Kidney tubule cell (primary cell): ENCODE measurements at regions not wholly inside any gene's neighbourhood (a gene's known extent, or its start where the extent isn't known, plus 50 kb on each side); places are given as distances from the start of the nearest gene placed in this dataset.
"Not testable (repeated sequence)": the region's sequence is repeated elsewhere in the genome, so short reads cannot be mapped to it uniquely, and the experiment has no call there.

ENCODE experiments used
- DNase-seq: peaks from one replicate; pipeline ENCODE4 v3.0.0-alpha.2; 2018; ENCODE audit warnings: low spot score

DNA sequence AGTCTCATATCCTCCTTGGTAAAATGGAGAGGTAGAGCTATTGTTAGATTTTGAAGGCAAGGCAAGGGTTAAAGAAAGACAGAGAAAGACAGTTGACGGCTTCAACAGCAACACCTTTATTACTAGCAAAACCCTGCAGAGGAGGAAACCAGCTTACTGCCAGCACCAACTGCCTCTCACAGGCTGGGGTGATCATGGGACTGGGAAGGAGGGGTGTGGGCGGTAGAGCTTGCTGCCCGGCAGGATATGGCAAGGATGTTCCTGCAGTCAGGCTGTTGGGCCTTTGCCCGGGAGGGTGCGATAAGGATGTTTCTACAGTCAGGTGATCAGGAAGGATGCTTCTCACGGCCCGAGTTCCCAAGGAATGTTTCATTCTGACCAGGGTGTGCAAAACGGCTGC, 310.0 kb downstream of the FOXD4L4 start:
- DNase-seq, result not testable (repeated sequence)

- DNase-seq, result not testable (repeated sequence)
These were observed 312.8 kb downstream of the FOXD4L4 start for GRCh38 chr9:66049721-66050120.

DNA sequence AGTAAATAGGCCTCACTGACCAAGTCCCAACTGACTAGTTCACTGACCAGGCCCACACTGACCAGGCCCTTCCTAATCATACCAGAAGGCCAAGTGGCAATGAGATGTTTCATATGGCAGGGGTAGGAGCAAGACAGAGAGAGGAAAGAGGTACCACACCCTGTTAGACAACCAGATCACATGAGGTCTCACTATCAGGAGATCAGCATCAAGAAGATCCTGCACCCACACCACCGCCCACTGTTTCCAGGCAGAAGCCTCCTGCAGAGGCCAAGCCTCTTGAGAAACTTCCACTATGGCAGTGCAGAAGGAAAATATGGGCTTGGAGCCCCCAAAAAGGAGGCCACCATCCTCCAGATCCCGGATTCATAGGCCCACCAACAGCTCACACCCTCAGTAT, 317.8 kb downstream of the FOXD4L4 start:
- DNase-seq, result not testable (repeated sequence)

GRCh38 chr9:66060681-66061080, 323.7 kb downstream of the FOXD4L4 start:
- not testable (repeated sequence) for DNase-seq

- not testable (repeated sequence) for DNase-seq
These were observed 326.9 kb downstream of the FOXD4L4 start for GRCh38 chr9:66063822-66064221.

DNA sequence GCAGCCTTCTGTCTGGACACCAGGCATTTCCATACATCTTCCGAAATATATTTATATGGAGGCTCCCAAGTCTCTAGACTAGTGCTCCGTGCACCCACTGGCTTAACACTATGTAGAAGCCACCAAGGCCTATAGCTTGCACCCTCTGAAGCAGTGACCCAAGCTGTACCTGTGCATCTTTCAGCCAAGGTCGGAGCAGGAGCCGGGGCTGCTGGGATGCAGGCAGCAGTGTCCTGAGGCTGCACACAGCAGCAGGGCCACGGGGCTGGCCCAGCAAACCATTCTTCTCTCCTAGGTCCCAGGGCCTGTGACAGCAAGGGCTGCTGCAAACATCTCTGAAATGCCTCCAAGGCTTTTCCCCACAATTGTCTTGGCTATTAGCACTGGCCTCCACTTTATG, 328.8 kb downstream of the FOXD4L4 start:
- not testable (repeated sequence) for DNase-seq

GRCh38 chr9:66067231-66067630, 330.3 kb downstream of the FOXD4L4 start:
- peak; percentile 0 for DNase-seq

DNA sequence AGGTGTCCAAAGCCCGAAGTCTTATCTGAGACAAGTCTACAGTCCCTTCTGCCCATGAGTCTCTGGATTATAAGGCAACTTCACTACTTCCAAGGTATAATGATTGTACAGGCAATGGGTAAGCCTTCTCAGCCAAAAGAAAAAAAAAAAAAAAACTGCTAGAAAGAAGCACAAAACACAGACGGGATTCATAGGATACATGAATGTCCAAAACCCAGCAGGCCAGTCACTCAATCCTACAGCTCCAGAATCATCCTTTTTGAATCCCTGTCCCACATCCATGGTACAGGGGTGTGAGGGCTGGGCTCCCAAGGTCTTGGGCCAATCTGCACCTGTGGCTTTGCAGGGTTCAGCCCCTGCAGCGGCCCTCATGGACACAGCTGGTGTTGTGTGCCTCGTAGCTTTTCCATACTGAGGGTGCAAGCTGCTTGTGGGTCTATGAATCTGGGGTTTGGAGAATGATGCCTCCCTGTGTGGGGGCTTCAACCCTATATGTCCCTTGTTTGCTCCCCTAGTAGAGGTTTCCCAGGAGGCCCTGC, 331.6 kb downstream of the FOXD4L4 start:
- DNase-seq, result peak; percentile 0

DNA sequence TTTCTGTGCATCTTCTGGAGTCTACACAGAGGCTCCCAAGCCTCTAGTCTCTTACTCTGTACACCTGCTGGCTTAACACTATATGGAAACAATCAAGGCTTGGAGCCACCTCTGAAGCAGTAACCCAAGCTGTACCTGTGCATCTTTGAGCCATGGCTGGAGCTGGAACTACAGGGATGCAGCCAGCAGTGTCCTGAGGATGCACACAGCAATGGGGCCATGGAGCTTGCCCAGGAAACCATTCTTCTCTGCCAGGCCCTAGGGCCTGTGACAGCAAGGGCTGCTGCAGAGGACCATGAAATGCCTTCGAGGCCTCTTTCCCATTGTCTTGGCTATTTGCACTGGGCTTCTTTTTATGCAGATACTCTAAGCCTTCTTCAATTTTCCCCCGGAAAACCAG, 332.1 kb downstream of the FOXD4L4 start:
- DNase-seq, result not testable (repeated sequence)

DNA sequence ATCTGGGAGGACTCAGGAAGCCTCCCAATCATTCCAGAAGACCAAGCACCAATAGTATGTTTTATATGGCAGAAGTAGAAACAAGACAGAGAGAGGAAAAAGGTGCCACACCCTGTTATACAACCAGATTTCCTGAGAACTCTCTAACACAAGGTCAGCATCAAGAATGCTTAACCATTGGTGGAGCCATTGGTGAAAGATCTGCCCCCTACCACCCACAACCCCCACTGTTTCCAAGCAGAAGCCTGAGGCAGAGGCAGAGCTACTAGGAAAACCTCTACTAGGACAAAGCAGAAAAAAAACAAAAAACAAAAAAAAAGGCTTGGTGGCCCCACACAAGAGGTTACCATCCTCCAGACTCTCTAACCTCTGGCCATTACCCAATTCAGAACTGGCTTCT, 336.2 kb downstream of the FOXD4L4 start:
- not testable (repeated sequence) for DNase-seq

- DNase-seq, result not testable (repeated sequence)
These were observed 345.9 kb downstream of the FOXD4L4 start for GRCh38 chr9:66082811-66083210.
